BLaER1 treated with 17β-estradiol and CSF1 and Interleukin-3, amounts not matched to agents 10 nM and 100 nM (cell line): ENCODE measurements at regions not wholly inside any gene's neighbourhood (a gene's known extent, or its start where the extent isn't known, plus 50 kb on each side); places are given as distances from the start of the nearest gene placed in this dataset.
"Not testable (repeated sequence)": the region's sequence is repeated elsewhere in the genome, so short reads cannot be mapped to it uniquely, and the experiment has no call there.

Experiments used
- H3K27ac ChIP-seq, 11 experiments: shearing (Covaris generic); formaldehyde crosslinking; 2 replicates each; pipeline ENCODE4 v1.8.1; 2022
- H3K27me3 ChIP-seq, 11 experiments: shearing (Covaris generic); formaldehyde crosslinking; 2 replicates each; pipeline ENCODE4 v1.8.1; 2022
- H3K36me3 ChIP-seq, 11 experiments: shearing (Covaris generic); formaldehyde crosslinking; 2 replicates each; pipeline ENCODE4 v1.8.1; 2022
- H3K4me1 ChIP-seq, 10 experiments: shearing (Covaris generic); formaldehyde crosslinking; 2 replicates each; pipeline ENCODE4 v1.8.1; 2022
- H3K4me2 ChIP-seq, 11 experiments: shearing (Covaris generic); formaldehyde crosslinking; 2 replicates each; pipeline ENCODE4 v1.8.1; 2022
- H3K4me3 ChIP-seq, 10 experiments: shearing (Covaris generic); formaldehyde crosslinking; 2 replicates each; pipeline ENCODE4 v1.8.1; 2022
- H3K9ac ChIP-seq, 11 experiments: shearing (Covaris generic); formaldehyde crosslinking; 2 replicates each; pipeline ENCODE4 v1.8.1; 2022
- H3K9me3 ChIP-seq, 11 experiments: shearing (Covaris generic); formaldehyde crosslinking; replicated peaks in 1 of 11; 2 replicates each; pipeline ENCODE4 v1.8.1; 2022
- H4K20me1 ChIP-seq, 11 experiments: shearing (Covaris generic); formaldehyde crosslinking; 2 replicates each; pipeline ENCODE4 v1.8.1; 2022
- Cebpa-rat ChIP-seq, 11 experiments: shearing (Covaris generic); IDR thresholded peaks; 2 replicates each; pipeline ENCODE4 v1.8.1; 2022

DNA sequence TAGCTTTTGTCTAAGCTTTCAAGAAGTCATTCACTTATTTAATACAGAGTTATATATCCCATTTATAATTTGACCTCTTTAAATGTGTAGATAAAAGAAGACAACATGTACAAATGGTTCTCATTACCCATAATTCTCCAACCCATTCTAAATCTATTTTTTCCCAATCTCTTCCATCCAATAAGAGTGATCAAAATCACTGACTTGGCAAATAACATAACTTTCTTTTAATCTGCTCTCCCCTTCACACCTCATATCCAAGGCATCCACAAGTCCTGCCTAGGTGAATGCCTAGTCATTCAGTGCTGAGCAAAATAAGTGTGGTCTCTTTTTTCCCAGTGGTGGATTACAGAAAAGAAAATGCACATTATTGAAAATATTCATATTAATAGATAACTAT lies 1231.1 kb downstream of the CDH11 start:
- Histone ChIP-seq H3K4me3 (no peak overlapping the region), H3K9ac (no peak overlapping the region), H3K27ac (no peak overlapping the region), H3K27me3 (no peaks in the 10 kb centered on the region), H3K9me3 (no peaks in the 10 kb centered on the region), H4K20me1 (no peaks in the 10 kb centered on the region), H3K4me2 (no peak overlapping the region), H3K4me1 (no peaks in the 10 kb centered on the region), H3K36me3 (no peaks in the 10 kb centered on the region)
- TF ChIP-seq Cebpa-rat (IDR thresholded peaks at IDR 0.05), result no peak

DNA sequence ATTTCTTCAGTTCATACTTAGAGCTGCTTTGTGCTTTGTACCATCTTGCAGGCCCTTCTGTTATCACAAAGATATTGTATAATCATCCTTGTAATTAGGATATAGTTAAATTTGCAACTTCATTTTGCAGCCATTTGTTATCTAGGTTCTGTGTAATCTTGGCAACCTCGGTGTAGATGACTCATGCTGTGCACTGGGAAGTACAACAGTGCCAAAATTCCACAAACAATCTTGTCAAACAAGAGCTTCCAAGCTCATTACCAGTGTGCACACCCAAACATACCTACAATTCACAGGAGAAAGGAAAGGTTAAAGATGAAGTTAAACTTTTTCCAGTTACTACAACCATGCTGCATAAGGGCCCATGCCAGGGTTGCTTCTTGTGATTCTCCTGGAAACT lies 1231.8 kb downstream of the CDH11 start:
- H3K4me1 ChIP-seq, result no peaks in the 10 kb centered on the region
- TF ChIP-seq Cebpa-rat (IDR thresholded peaks at IDR 0.05), result no peak
- no peak overlapping the region for H3K4me3 ChIP-seq

DNA sequence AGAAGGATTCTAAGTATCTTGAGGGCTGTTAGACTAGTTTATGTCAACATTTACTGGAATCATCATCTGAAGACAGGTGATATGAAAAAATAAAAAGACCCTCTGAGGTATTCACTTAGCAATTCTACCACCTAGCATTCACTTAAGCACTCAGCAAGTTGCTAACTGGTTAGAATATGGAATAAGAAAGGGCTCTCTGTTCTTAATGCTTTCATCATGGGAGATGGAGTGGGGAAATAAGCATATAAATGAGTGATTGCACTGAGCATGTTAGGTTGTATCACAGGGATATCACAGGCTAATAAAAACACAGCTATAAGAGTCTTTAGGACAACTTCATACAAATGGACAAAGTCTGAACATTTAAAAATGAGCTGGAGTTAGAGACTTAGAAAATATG lies 1238.8 kb downstream of the CDH11 start:
- Histone ChIP-seq H3K4me2 (no peak overlapping the region), H3K27ac (no peak overlapping the region), H3K4me1 (no peaks in the 10 kb centered on the region), H3K27me3 (no peaks in the 10 kb centered on the region), H4K20me1 (no peaks in the 10 kb centered on the region), H3K9me3 (no peaks in the 10 kb centered on the region), H3K9ac (no peak overlapping the region), H3K36me3 (no peaks in the 10 kb centered on the region), H3K4me3 (no peak overlapping the region)
- TF ChIP-seq Cebpa-rat (IDR thresholded peaks at IDR 0.05), result no peak

More for the DNA sequence above, 1231.8 kb downstream of the CDH11 start:
- no peaks in the 10 kb centered on the region for H4K20me1 ChIP-seq
- H3K9me3 ChIP-seq, result no peaks in the 10 kb centered on the region
- no peaks in the 10 kb centered on the region for H3K36me3 ChIP-seq
- H3K27me3 ChIP-seq, result no peaks in the 10 kb centered on the region
- no peak overlapping the region for H3K27ac ChIP-seq
- no peak overlapping the region for H3K4me2 ChIP-seq
- H3K9ac ChIP-seq, result no peak overlapping the region

DNA sequence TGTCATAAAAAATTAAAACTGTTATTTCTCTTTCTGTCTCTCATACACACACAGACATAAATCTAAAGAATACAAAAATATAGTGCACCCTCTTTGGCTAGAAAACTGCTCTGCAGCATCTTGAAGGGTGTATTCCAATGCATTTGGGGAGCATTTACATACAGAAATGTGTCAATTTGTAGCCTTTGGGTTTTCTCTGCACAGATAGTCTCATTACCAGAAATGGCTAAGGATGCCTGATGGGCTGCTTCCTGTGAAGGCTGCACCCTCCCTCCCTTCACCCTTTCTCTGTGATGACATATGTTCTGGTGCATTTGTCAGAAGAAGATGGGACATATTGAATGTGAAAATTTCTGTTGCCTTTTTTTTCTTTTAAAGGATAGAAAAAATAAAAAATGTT lies 1239.3 kb downstream of the CDH11 start:
- Histone ChIP-seq H3K36me3 (no peaks in the 10 kb centered on the region), H3K9me3 (no peaks in the 10 kb centered on the region), H3K4me2 (no peak overlapping the region), H3K9ac (no peak overlapping the region), H3K4me1 (no peaks in the 10 kb centered on the region), H3K27ac (no peak overlapping the region), H3K4me3 (no peak overlapping the region), H3K27me3 (no peaks in the 10 kb centered on the region), H4K20me1 (no peaks in the 10 kb centered on the region)
- TF ChIP-seq Cebpa-rat (IDR thresholded peaks at IDR 0.05), result no peak

DNA sequence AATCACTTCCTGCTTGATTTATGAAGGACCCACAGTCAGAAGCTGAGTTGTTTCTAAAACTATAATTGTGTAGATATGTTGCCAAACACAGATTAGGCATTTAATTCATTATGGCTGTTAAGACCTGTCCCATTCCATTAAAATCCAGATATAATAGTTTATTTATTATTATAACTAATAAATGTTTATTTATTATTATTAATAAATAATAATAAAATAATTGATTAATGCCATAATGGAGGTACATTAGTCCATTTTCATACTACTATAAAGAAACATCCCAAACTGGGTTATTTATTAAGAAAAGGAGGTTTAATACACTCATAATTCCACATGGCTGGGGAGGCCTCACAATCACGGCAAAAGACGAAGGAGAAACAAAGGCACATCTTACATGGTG lies 1240.9 kb downstream of the CDH11 start:
- H4K20me1 ChIP-seq, result no peaks in the 10 kb centered on the region
- H3K9ac ChIP-seq, result no peak overlapping the region
- no peaks in the 10 kb centered on the region for H3K36me3 ChIP-seq
- no peak for TF ChIP-seq Cebpa-rat (IDR thresholded peaks at IDR 0.05)
- no peaks in the 10 kb centered on the region for H3K4me1 ChIP-seq
- no peak overlapping the region for H3K27ac ChIP-seq
- no peak overlapping the region for H3K4me2 ChIP-seq
- H3K27me3 ChIP-seq, result no peaks in the 10 kb centered on the region
- H3K9me3 ChIP-seq, result no peaks in the 10 kb centered on the region
- no peak overlapping the region for H3K4me3 ChIP-seq

GRCh38 chr16:63877401-63877800 lies 1244.5 kb downstream of the CDH11 start:
- no peaks in the 10 kb centered on the region for H4K20me1 ChIP-seq
- no peak overlapping the region for H3K4me3 ChIP-seq
- H3K4me1 ChIP-seq, result no peaks in the 10 kb centered on the region
- H3K27ac ChIP-seq, result no peak overlapping the region
- TF ChIP-seq Cebpa-rat (IDR thresholded peaks at IDR 0.05), result no peak
- H3K4me2 ChIP-seq, result no peak overlapping the region
- no peaks in the 10 kb centered on the region for H3K27me3 ChIP-seq
- no peaks in the 10 kb centered on the region for H3K36me3 ChIP-seq
- H3K9me3 ChIP-seq, result no peaks in the 10 kb centered on the region
- no peak overlapping the region for H3K9ac ChIP-seq

GRCh38 chr16:63876103-63876502 lies 1245.8 kb downstream of the CDH11 start:
- H3K27ac ChIP-seq, result no peak overlapping the region
- no peaks in the 10 kb centered on the region for H3K27me3 ChIP-seq
- no peaks in the 10 kb centered on the region for H3K4me1 ChIP-seq
- no peaks in the 10 kb centered on the region for H4K20me1 ChIP-seq
- H3K4me2 ChIP-seq, result no peak overlapping the region
- TF ChIP-seq Cebpa-rat (IDR thresholded peaks at IDR 0.05), result no peak
- no peaks in the 10 kb centered on the region for H3K36me3 ChIP-seq
- H3K9ac ChIP-seq, result no peak overlapping the region
- H3K4me3 ChIP-seq, result no peak overlapping the region
- no peaks in the 10 kb centered on the region for H3K9me3 ChIP-seq

DNA sequence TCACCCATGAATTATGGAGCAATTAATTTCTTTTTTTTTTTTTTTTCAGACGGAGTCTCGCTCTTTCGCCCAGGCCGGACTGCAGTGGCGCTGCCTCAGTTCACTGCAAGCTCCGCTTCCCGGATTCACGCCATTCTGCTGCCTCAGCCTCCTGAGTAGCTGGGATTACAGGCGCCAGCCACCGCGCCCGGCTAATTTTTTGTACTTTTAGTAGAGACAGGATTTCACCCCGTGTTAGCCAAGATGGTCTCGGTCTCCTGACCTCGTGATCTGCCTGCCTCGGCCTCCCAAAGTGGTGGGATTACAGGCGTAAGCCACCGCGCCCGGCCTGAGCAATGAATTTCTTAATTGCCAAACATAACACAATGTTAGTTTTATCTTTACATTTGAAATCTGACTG lies 1261.2 kb downstream of the CDH11 start:
- not testable (repeated sequence) for H3K4me2 ChIP-seq, H3K9ac ChIP-seq, H3K36me3 ChIP-seq, H3K27ac ChIP-seq, H3K4me3 ChIP-seq, H3K9me3 ChIP-seq, H4K20me1 ChIP-seq, H3K4me1 ChIP-seq, H3K27me3 ChIP-seq

- Histone ChIP-seq H3K36me3 (no peaks in the 10 kb centered on the region), H3K9me3 (no peaks in the 10 kb centered on the region), H3K4me3 (no peak overlapping the region), H3K4me2 (no peak overlapping the region), H3K4me1 (no peaks in the 10 kb centered on the region), H3K9ac (no peak overlapping the region), H3K27me3 (no peaks in the 10 kb centered on the region), H3K27ac (no peak overlapping the region), H4K20me1 (no peaks in the 10 kb centered on the region)
- no peak for TF ChIP-seq Cebpa-rat (IDR thresholded peaks at IDR 0.05)
Observed at GRCh38 chr16:63856537-63856936, 1265.3 kb downstream of the CDH11 start.

DNA sequence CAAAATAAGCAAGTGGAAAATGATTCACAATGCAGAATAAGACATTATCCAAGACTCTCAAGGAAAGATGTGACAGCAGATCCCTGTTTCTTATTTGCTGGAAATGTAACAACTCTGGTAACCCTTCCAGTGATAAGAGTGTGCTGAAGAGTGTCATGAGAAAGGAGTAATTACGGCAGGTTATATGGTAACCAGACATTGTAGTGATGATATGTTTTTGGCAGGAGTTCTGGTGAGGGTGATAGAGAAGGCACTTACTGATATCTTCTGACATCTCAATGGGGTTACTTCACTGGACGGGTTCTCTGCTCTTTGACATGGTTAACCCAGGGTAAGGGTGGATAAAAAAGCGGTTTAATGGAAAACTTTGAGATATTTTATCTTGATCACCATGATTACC lies 1270.9 kb downstream of the CDH11 start:
- Histone ChIP-seq H3K4me3 (no peak overlapping the region), H3K27me3 (no peaks in the 10 kb centered on the region), H3K36me3 (no peaks in the 10 kb centered on the region), H3K4me1 (no peaks in the 10 kb centered on the region), H3K9me3 (no peaks in the 10 kb centered on the region), H3K9ac (no peak overlapping the region), H3K4me2 (no peak overlapping the region), H4K20me1 (no peaks in the 10 kb centered on the region), H3K27ac (no peak overlapping the region)
- no peak for TF ChIP-seq Cebpa-rat (IDR thresholded peaks at IDR 0.05)

- H3K4me2 ChIP-seq, result no peak overlapping the region
- H3K4me3 ChIP-seq, result no peak overlapping the region
- H3K27me3 ChIP-seq, result no peaks in the 10 kb centered on the region
- H3K9me3 ChIP-seq, result peaks cover 12 to 19% (median 15%) of the 10 kb centered on the region in 11 experiments
- no peaks in the 10 kb centered on the region for H3K36me3 ChIP-seq
- H3K27ac ChIP-seq, result no peak overlapping the region
- TF ChIP-seq Cebpa-rat (IDR thresholded peaks at IDR 0.05), result no peak
- H3K4me1 ChIP-seq, result no peaks in the 10 kb centered on the region
- H4K20me1 ChIP-seq, result no peaks in the 10 kb centered on the region
- no peak overlapping the region for H3K9ac ChIP-seq
Observed at GRCh38 chr16:63841271-63841670, 1280.6 kb downstream of the CDH11 start.
